Nephron (organoid): ENCODE measurements at regions not wholly inside any gene's neighbourhood (a gene's known extent, or its start where the extent isn't known, plus 50 kb on each side); places are given as distances from the start of the nearest gene placed in this dataset.
"Not testable (repeated sequence)": the region's sequence is repeated elsewhere in the genome, so short reads cannot be mapped to it uniquely, and the experiment has no call there.

Experiments
- H3K27ac Mint-ChIP-seq, 3 experiments: 2 replicates each; pipeline ENCODE4 v1.8.0; 2020; ENCODE audit warnings: mixed read lengths in 3 of 3, mild to moderate bottlenecking in 2 of 3, moderate library complexity in 1 of 3
- H3K27me3 Mint-ChIP-seq: 2 replicates; pipeline ENCODE4 v1.8.0; 2021; ENCODE audit warnings: low read depth, mild to moderate bottlenecking, moderate library complexity, mixed read lengths
- H3K36me3 Mint-ChIP-seq: 2 replicates; pipeline ENCODE4 v1.8.0; 2020; ENCODE audit warnings: low read depth, mixed read lengths
- H3K4me1 Mint-ChIP-seq: 2 replicates; pipeline ENCODE4 v1.8.0; 2020; ENCODE audit warnings: mixed read lengths
- H3K4me3 Mint-ChIP-seq, 3 experiments: 2 replicates each; pipeline ENCODE4 v1.8.0; 2020; ENCODE audit warnings: mild to moderate bottlenecking in 3 of 3, mixed read lengths in 3 of 3, moderate library complexity in 2 of 3
- H3K9me3 Mint-ChIP-seq: 2 replicates; pipeline ENCODE4 v1.8.0; 2020; ENCODE audit warnings: mixed read lengths
- TF ChIP-seq, protein P1 (sequence below), 3 experiments: fragments of 200-600 bp; sonication (generic); IDR thresholded peaks; one replicate each; pipeline ENCODE4 v1.5.0; 2021; ENCODE audit warnings: antibody characterized with exemption in 3 of 3; ENCODE audit not compliant: unreplicated experiment in 3 of 3

DNA sequence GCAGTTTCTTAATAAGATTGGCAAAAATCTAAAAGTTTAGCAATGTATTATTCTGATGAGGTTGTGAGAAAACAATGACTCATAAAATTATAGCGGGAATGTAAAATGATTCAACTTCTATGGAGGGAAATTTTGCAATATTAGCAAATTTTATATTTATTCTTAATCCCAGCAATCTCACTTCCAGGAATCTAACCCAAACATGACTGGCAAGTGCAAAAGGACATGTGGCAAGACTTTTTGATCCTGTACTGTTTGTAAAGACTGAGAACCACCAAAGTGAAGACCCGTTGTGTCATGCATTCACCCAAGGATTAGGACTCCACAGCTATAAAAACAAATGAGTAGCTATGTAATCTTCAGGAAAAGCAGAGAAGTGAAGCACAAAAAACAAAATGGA lies 234.8 kb upstream of the KYNU start:
- H3K36me3 Mint-ChIP-seq = peaks cover 4% of the 10 kb centered on the region
- no peaks in the 10 kb centered on the region for H3K4me1 Mint-ChIP-seq
- no peaks in the 10 kb centered on the region for H3K27me3 Mint-ChIP-seq
- H3K4me3 Mint-ChIP-seq = no peak overlapping the region
- no peak overlapping the region for H3K27ac Mint-ChIP-seq
- TF ChIP-seq, protein P1, sequence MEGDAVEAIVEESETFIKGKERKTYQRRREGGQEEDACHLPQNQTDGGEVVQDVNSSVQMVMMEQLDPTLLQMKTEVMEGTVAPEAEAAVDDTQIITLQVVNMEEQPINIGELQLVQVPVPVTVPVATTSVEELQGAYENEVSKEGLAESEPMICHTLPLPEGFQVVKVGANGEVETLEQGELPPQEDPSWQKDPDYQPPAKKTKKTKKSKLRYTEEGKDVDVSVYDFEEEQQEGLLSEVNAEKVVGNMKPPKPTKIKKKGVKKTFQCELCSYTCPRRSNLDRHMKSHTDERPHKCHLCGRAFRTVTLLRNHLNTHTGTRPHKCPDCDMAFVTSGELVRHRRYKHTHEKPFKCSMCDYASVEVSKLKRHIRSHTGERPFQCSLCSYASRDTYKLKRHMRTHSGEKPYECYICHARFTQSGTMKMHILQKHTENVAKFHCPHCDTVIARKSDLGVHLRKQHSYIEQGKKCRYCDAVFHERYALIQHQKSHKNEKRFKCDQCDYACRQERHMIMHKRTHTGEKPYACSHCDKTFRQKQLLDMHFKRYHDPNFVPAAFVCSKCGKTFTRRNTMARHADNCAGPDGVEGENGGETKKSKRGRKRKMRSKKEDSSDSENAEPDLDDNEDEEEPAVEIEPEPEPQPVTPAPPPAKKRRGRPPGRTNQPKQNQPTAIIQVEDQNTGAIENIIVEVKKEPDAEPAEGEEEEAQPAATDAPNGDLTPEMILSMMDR (IDR thresholded peaks at IDR 0.05; ENCODE audit: unreplicated experiment in 3 of 3) = no peak
- peaks cover 14% of the 10 kb centered on the region for H3K9me3 Mint-ChIP-seq

DNA sequence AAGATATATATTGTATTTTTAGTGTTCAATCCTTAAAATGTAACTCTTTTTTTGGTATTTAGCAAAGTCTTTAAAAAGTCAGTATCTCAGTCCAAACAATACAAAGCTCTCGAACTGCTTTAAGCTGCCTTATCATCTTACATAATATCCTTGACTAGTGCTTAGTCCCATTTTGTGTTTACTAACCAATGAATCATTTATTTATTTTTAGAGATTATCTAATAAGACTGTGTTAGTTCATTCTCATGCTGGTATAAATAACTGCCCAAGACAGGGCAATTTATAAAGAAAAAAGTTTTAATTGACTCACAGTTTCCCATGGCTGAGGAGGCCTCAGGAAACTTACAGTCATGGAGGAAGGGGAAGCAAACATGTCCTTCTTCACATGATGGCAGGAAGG lies 248.3 kb upstream of the KYNU start:
- H3K4me1 Mint-ChIP-seq = no peaks in the 10 kb centered on the region
- H3K9me3 Mint-ChIP-seq = peaks cover 10% of the 10 kb centered on the region
- no peak overlapping the region for H3K27ac Mint-ChIP-seq
- TF ChIP-seq, protein P1 (IDR thresholded peaks at IDR 0.05; ENCODE audit: unreplicated experiment in 3 of 3) = no peak
- H3K4me3 Mint-ChIP-seq = no peak overlapping the region
- no peaks in the 10 kb centered on the region for H3K36me3 Mint-ChIP-seq
- H3K27me3 Mint-ChIP-seq = no peaks in the 10 kb centered on the region

GRCh38 chr2:142621287-142621686 lies 256.2 kb upstream of the KYNU start:
- TF ChIP-seq, protein P1 (IDR thresholded peaks at IDR 0.05; ENCODE audit: unreplicated experiment in 3 of 3) = no peak

GRCh38 chr2:142617461-142617860 lies 260.0 kb upstream of the KYNU start:
- TF ChIP-seq, protein P1 (IDR thresholded peaks at IDR 0.05; ENCODE audit: unreplicated experiment in 3 of 3) = no peak
- Mint-ChIP-seq H3K9me3 (no peaks in the 10 kb centered on the region), H3K27ac (no peak overlapping the region), H3K4me3 (no peak overlapping the region), H3K4me1 (no peaks in the 10 kb centered on the region), H3K27me3 (no peaks in the 10 kb centered on the region), H3K36me3 (no peaks in the 10 kb centered on the region)

More at GRCh38 chr2:142621287-142621686, 256.2 kb upstream of the KYNU start:
- no peaks in the 10 kb centered on the region for H3K36me3 Mint-ChIP-seq
- no peak overlapping the region for H3K27ac Mint-ChIP-seq
- no peak overlapping the region for H3K4me3 Mint-ChIP-seq
- H3K4me1 Mint-ChIP-seq = no peaks in the 10 kb centered on the region
- no peaks in the 10 kb centered on the region for H3K27me3 Mint-ChIP-seq
- H3K9me3 Mint-ChIP-seq = no peaks in the 10 kb centered on the region

- Mint-ChIP-seq H3K9me3 (no peaks in the 10 kb centered on the region), H3K4me3 (no peak overlapping the region), H3K4me1 (no peaks in the 10 kb centered on the region), H3K27ac (no peak overlapping the region), H3K36me3 (no peaks in the 10 kb centered on the region), H3K27me3 (no peaks in the 10 kb centered on the region)
- TF ChIP-seq, protein P1 (IDR thresholded peaks at IDR 0.05; ENCODE audit: unreplicated experiment in 3 of 3) = no peak
Observed at GRCh38 chr2:142615876-142616275, 261.6 kb upstream of the KYNU start.

DNA sequence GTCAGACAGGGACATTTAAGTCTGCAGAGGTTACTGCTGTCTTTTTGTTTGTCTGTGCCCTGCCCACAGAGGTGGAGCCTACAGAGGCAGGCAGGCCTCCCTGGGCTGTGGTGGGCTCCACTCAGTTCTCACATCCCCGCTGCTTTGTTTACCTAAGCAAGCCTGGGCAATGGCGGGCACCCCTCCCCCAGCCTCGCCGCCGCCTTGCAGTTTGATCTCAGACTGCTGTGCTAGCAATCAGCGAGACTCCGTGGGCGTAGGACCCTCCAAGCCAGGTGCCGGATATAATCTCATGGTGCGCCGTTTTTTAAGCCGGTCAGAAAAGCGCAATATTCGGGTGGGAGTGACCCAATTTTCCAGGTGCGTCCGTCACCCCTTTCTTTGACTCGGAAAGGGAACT lies 264.3 kb upstream of the KYNU start:
- H3K27me3 Mint-ChIP-seq, H3K4me1 Mint-ChIP-seq, H3K36me3 Mint-ChIP-seq, H3K4me3 Mint-ChIP-seq, H3K9me3 Mint-ChIP-seq, H3K27ac Mint-ChIP-seq: not testable (repeated sequence)
